Testis (tissue), 2 donors: ENCODE measurements at regions not wholly inside any gene's neighbourhood (a gene's known extent, or its start where the extent isn't known, plus 50 kb on each side); places are given as distances from the start of the nearest gene placed in this dataset.

Experiments
- DNase-seq: peaks from one replicate; pipeline ENCODE4 v3.0.0-alpha.2; 2019
- H3K27ac ChIP-seq, 2 donors: fragments of 200-600 bp; sonication (generic); one replicate each; pipeline ENCODE4 v1.5.1; 2019
- H3K27me3 ChIP-seq: fragments of 200-600 bp; sonication (generic); one replicate; pipeline ENCODE4 v1.5.1; 2019
- H3K36me3 ChIP-seq: fragments of 200-600 bp; sonication (generic); one replicate; pipeline ENCODE4 v1.5.1; 2017; ENCODE audit warnings: low read depth; ENCODE audit errors: missing control alignments
- H3K4me1 ChIP-seq: fragments of 200-600 bp; sonication (generic); one replicate; pipeline ENCODE4 v1.5.1; 2019
- H3K4me3 ChIP-seq, 2 donors: fragments of 200-600 bp; sonication (generic); one replicate each; pipeline ENCODE4 v1.5.1; 2017 to 2019
- H3K9me3 ChIP-seq: fragments of 200-600 bp; sonication (generic); one replicate; pipeline ENCODE4 v1.5.1; 2017
- CTCF ChIP-seq, 3 experiments: fragments of 450-650 bp in 2 of 3; fragments of 200-600 bp in 1 of 3; sonication (generic) in 1 of 3; IDR thresholded peaks; one replicate each; pipeline ENCODE4 v1.5.1; 2016 to 2019; ENCODE audit warnings: antibody characterized with exemption in 3 of 3, mild to moderate bottlenecking in 2 of 3, moderate library complexity in 1 of 3
- POLR2A ChIP-seq: fragments of 450-650 bp; IDR thresholded peaks from one replicate; pipeline ENCODE4 v1.6.1; 2017; ENCODE audit warnings: antibody characterized with exemption, mild to moderate bottlenecking, moderate library complexity
- WGBS, 2 donors: methylation state at CpG; one replicate each; pipeline ENCODE4 v1.1.5; 2018; 5-methylcytosine and 5-hydroxymethylcytosine counted together
- intact Hi-C: fragments of 100-400 bp; cut with DNase I; formaldehyde crosslinking; loops from one replicate; pipeline ENCODE4 v1.15.1; 2023; ENCODE audit warnings: low total_unique reads

DNA sequence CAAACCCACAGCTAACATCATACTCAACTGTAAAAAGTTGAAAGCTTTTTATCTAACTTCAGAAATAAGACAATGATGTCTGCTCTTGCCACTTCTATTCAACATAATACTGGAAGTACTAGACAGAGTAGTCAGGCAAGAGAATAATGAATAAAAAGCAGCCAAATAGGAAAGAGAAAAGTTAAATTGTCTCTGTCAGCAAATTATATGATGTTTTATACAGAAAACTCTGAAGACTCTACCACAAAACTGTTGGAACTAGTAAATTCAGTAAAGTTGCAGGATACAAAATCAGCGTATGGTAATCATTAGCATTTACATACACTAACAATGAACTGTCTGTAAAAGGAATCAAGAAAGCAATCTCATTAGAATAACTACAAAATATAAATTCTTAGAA is 752.9 kb upstream of the CT83 start:
- H3K4me1 ChIP-seq = no peaks in the 10 kb centered on the region
- WGBS, 2 donors = 97 to 100% methylated on average over 1 of the region's 1 CpG
- H3K9me3 ChIP-seq = no peaks in the 10 kb centered on the region
- no peak for DNase-seq
- TF ChIP-seq POLR2A = no peak
- no peak for TF ChIP-seq CTCF (IDR thresholded peaks at IDR 0.05)
- H3K27ac ChIP-seq = no peak overlapping the region
- H3K36me3 ChIP-seq = no peaks in the 10 kb centered on the region
- H3K4me3 ChIP-seq = no peak overlapping the region
- intact Hi-C loops = no loop called here
- no peaks in the 10 kb centered on the region for H3K27me3 ChIP-seq

DNA sequence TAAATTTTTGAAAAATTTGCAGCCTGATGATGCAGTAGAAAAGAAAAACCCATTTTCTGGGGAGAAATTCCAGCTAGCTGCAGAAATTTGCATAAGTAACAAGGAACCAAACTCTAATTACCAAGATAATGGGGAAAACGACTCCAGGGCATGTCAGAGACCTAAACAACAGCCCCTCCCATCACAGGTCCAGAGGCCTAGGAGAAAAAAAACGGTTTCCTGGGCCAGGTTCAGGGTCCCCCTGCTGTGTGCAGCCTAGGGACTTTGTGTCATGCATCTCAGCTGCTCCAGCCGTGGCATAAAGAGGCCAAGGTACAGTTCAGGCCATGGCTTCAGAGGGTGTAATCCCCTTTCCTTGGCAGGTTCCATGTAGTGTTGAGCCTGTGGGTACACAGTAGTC is 733.7 kb upstream of the CT83 start:
- no peak for DNase-seq
- intact Hi-C loops = no loop called here
- 38 to 40% methylated on average over 1 to 3 of the region's 3 CpGs for WGBS, 2 donors
- no peaks in the 10 kb centered on the region for H3K9me3 ChIP-seq
- H3K4me3 ChIP-seq = no peak overlapping the region
- H3K4me1 ChIP-seq = no peaks in the 10 kb centered on the region
- no peak overlapping the region for H3K27ac ChIP-seq
- no peaks in the 10 kb centered on the region for H3K27me3 ChIP-seq
- no peaks in the 10 kb centered on the region for H3K36me3 ChIP-seq
- TF ChIP-seq CTCF (IDR thresholded peaks at IDR 0.05) (no peak), POLR2A (no peak)

DNA sequence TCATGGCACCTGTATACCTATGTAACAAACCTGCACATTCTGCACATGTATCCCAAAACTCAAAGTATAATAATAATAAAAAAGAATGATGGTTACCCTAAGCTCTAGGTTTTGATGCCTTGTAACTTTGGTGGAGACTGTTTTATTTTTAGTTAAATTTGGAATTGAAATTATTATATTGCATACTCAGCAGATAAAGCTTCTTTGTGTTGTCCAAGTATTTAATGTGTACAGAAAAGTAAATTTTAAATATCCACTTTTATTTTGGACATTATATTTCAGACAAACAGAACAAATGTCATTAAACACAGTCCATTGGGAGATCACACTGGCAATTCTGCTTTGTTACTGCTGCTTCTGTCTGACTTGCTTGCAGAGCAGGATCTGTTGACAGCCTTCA is 684.5 kb upstream of the CT83 start:
- no peak for TF ChIP-seq CTCF (IDR thresholded peaks at IDR 0.05)
- no peak for TF ChIP-seq POLR2A
- Histone ChIP-seq H3K9me3 (no peaks in the 10 kb centered on the region), H3K4me3 (no peak overlapping the region), H3K4me1 (no peaks in the 10 kb centered on the region), H3K27ac (no peak overlapping the region), H3K36me3 (no peaks in the 10 kb centered on the region), H3K27me3 (no peaks in the 10 kb centered on the region)
- intact Hi-C loops = no loop called here
- DNase-seq = no peak

- H3K4me3 ChIP-seq = no peak overlapping the region
- no peaks in the 10 kb centered on the region for H3K36me3 ChIP-seq
- no peaks in the 10 kb centered on the region for H3K27me3 ChIP-seq
- no peaks in the 10 kb centered on the region for H3K4me1 ChIP-seq
- H3K9me3 ChIP-seq = no peaks in the 10 kb centered on the region
- WGBS, 2 donors = 82 to 86% methylated on average over 2 of the region's 2 CpGs
- intact Hi-C loops = no loop called here
- no peak overlapping the region for H3K27ac ChIP-seq
- no peak for TF ChIP-seq POLR2A
- no peak for TF ChIP-seq CTCF (IDR thresholded peaks at IDR 0.05)
- no peak for DNase-seq
Observed at GRCh38 chrX:117138070-117138469, 675.3 kb upstream of the CT83 start.

- Histone ChIP-seq H3K4me1 (no peaks in the 10 kb centered on the region), H3K9me3 (no peaks in the 10 kb centered on the region), H3K36me3 (no peaks in the 10 kb centered on the region), H3K4me3 (no peak overlapping the region), H3K27me3 (no peaks in the 10 kb centered on the region), H3K27ac (no peak overlapping the region)
- no peak for TF ChIP-seq POLR2A
- no peak for TF ChIP-seq CTCF (IDR thresholded peaks at IDR 0.05)
- WGBS, 2 donors = 29 to 67% methylated on average over 1 to 2 of the region's 2 CpGs
- intact Hi-C loops = no loop called here
- no peak for DNase-seq
Observed at GRCh38 chrX:117134983-117135382, 672.2 kb upstream of the CT83 start.
